ENCODE measurements at regions not wholly inside any gene's neighbourhood (a gene's known extent, or its start where the extent isn't known, plus 50 kb on each side); places are given as distances from the start of the nearest gene placed in this dataset.

DNA sequence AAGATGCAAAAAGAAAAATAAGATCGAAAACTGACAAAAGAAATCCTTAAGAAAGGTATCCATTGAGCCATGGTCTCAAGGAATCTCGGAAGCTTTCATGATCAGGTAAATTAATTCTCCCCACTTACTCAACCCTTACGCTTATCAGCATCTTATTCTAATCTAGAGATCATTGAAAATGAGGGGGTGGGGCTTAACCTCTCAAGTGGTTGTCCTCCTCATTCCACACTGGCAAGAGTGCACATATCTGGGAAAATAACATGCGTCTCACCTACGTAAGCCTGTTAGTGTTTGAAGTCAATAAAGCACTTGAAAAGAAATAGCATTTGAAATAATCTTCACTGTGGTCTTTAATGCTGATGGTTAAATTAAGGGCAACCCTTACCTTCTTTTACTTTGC is 82.5 kb upstream of the NEUROD1 start:
- 64 to 91% methylated on average over 5 of the region's 5 CpGs for WGBS, 2 donors
- ATAC-seq (ENCODE audit: insufficient read depth, low FRiP score) (no peak), DNase-seq (no peak)
- no peak overlapping the region for H3K27ac ChIP-seq (ENCODE audit: low read depth in 1 of 2, low read length in 1 of 2)
- no peaks in the 10 kb centered on the region for H3K27me3 ChIP-seq (ENCODE audit: control insufficient read depth in 3 of 3, insufficient read depth in 3 of 3, low read length in 2 of 3)
- H3K4me1 ChIP-seq (ENCODE audit: control insufficient read depth in 5 of 5, insufficient read depth in 5 of 5, low read length in 5 of 5): no peaks in the 10 kb centered on the region
- no peak overlapping the region for H3K4me3 ChIP-seq
- TF ChIP-seq, protein P1, sequence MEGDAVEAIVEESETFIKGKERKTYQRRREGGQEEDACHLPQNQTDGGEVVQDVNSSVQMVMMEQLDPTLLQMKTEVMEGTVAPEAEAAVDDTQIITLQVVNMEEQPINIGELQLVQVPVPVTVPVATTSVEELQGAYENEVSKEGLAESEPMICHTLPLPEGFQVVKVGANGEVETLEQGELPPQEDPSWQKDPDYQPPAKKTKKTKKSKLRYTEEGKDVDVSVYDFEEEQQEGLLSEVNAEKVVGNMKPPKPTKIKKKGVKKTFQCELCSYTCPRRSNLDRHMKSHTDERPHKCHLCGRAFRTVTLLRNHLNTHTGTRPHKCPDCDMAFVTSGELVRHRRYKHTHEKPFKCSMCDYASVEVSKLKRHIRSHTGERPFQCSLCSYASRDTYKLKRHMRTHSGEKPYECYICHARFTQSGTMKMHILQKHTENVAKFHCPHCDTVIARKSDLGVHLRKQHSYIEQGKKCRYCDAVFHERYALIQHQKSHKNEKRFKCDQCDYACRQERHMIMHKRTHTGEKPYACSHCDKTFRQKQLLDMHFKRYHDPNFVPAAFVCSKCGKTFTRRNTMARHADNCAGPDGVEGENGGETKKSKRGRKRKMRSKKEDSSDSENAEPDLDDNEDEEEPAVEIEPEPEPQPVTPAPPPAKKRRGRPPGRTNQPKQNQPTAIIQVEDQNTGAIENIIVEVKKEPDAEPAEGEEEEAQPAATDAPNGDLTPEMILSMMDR (IDR thresholded peaks at IDR 0.05; ENCODE audit: control extremely low read depth, extremely low read depth): no peak
- no peaks in the 10 kb centered on the region for H3K36me3 ChIP-seq (ENCODE audit: control insufficient read depth in 4 of 4, insufficient read depth in 4 of 4, low read length in 4 of 4)
- H3K9me3 ChIP-seq (ENCODE audit: control insufficient read depth in 4 of 4, insufficient read depth in 3 of 4, low read length in 3 of 4): no peaks in the 10 kb centered on the region
- no peak overlapping the region for H3K9ac ChIP-seq (ENCODE audit: insufficient read depth in 1 of 2, low read length in 2 of 2)

DNA sequence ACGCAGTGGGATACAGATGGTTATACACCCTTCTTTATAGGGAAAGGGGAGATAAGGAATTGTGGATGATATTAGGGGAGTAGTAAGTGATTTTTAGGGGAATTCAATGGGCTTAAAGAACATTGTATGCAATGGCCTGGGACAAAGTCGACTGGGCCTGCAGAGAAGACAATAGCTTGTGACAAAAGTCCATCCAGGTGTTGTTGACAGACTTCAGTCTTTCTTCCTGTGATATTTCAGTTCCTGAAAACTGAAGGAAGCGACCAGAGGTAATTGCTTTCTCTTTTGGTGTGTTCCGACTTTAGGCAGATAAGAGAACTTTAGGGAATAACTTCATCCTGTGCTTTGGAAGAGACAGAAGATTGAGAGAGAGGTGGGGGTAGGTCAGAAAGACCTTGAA is 83.1 kb upstream of the NEUROD1 start:
- no peak overlapping the region for H3K27ac ChIP-seq (ENCODE audit: low read depth in 1 of 2, low read length in 1 of 2)
- TF ChIP-seq, protein P1 (IDR thresholded peaks at IDR 0.05; ENCODE audit: control extremely low read depth, extremely low read depth): no peak
- H3K36me3 ChIP-seq (ENCODE audit: control insufficient read depth in 4 of 4, insufficient read depth in 4 of 4, low read length in 4 of 4): no peaks in the 10 kb centered on the region
- WGBS, 2 donors: 71 to 80% methylated on average over 4 of the region's 4 CpGs
- H3K27me3 ChIP-seq (ENCODE audit: control insufficient read depth in 3 of 3, insufficient read depth in 3 of 3, low read length in 2 of 3): no peaks in the 10 kb centered on the region
- no peaks in the 10 kb centered on the region for H3K4me1 ChIP-seq (ENCODE audit: control insufficient read depth in 5 of 5, insufficient read depth in 5 of 5, low read length in 5 of 5)
- no peak overlapping the region for H3K4me3 ChIP-seq
- DNase-seq (no peak), ATAC-seq (ENCODE audit: insufficient read depth, low FRiP score) (no peak)
- H3K9ac ChIP-seq (ENCODE audit: insufficient read depth in 1 of 2, low read length in 2 of 2): no peak overlapping the region
- H3K9me3 ChIP-seq (ENCODE audit: control insufficient read depth in 4 of 4, insufficient read depth in 3 of 4, low read length in 3 of 4): no peaks in the 10 kb centered on the region

DNA sequence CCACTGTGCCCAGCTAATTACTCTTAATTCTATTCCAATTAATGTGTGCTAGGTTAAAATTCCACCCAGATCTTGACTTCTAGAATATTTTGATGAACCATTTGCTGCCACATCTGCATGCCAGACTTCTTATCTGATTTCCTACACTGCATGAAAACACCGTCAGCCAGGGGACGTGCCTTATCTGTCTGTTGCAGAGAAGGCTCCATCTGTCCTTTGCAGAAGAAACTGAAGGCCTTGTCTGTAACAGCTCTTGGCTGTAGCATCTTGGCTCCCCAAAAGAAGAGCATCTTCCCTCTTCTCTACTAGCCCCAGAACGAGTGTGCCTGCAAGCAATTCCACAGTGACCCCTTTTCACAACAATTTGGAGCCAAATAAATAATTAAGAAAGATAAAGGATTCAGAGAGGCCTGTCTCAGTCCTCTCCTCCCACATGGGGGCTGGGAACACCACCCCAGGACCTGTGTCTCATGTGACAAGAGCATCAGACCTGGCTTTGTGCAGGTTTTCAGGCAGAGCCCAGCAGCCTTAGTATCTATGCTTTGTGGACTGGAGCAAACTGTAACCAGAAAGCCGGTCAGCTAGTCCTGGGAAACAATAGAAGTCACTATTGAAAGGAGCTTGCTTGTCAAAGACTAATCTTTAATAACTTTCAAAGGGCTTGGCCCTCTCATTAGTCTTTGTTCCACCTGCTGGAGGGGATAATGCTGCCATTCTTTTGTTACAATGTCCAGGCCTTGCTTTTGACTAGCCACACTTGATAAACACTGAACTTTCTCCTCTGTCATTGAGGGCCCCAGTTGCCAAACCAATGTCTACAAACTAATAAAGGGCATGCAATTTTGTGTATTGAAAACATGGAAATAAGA is 84.0 kb upstream of the NEUROD1 start:
- H3K4me3 ChIP-seq: no peak overlapping the region
- DNase-seq (no peak), ATAC-seq (ENCODE audit: insufficient read depth, low FRiP score) (no peak)
- H3K27ac ChIP-seq (ENCODE audit: low read depth in 1 of 2, low read length in 1 of 2): no peak overlapping the region
- TF ChIP-seq, protein P1 (IDR thresholded peaks at IDR 0.05; ENCODE audit: control extremely low read depth, extremely low read depth): no peak
- no peaks in the 10 kb centered on the region for H3K4me1 ChIP-seq (ENCODE audit: control insufficient read depth in 5 of 5, insufficient read depth in 5 of 5, low read length in 5 of 5)
- no peak overlapping the region for H3K9ac ChIP-seq (ENCODE audit: insufficient read depth in 1 of 2, low read length in 2 of 2)
- H3K27me3 ChIP-seq (ENCODE audit: control insufficient read depth in 3 of 3, insufficient read depth in 3 of 3, low read length in 2 of 3): no peaks in the 10 kb centered on the region
- H3K36me3 ChIP-seq (ENCODE audit: control insufficient read depth in 4 of 4, insufficient read depth in 4 of 4, low read length in 4 of 4): no peaks in the 10 kb centered on the region
- 44 to 64% methylated on average over 4 of the region's 4 CpGs for WGBS, 2 donors
- no peaks in the 10 kb centered on the region for H3K9me3 ChIP-seq (ENCODE audit: control insufficient read depth in 4 of 4, insufficient read depth in 3 of 4, low read length in 3 of 4)

DNA sequence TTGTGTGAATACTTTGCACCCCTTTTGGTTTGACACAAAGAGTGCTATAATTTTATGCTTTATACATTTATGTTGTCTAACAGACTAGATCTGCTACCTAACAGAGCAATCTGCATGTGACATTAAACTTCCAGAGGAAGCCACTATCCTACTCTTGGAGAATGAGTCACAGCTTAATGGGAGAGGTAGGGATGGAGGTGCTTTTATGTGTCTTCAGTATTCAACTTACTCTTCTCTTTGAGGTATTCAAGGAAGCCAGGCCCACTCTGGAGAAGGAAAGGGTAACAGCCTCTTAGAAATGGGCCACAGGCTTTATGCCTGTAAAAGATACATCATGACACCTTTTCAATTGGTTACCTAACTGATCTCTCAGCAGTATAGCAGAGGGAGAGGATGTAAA is 85.8 kb upstream of the NEUROD1 start:
- DNase-seq: no peak
- H3K36me3 ChIP-seq (ENCODE audit: control insufficient read depth in 4 of 4, insufficient read depth in 4 of 4, low read length in 4 of 4): no peaks in the 10 kb centered on the region
- H3K4me1 ChIP-seq (ENCODE audit: control insufficient read depth in 5 of 5, insufficient read depth in 5 of 5, low read length in 5 of 5): no peaks in the 10 kb centered on the region
- no peak overlapping the region for H3K9ac ChIP-seq (ENCODE audit: insufficient read depth in 1 of 2, low read length in 2 of 2)
- no peak overlapping the region for H3K4me3 ChIP-seq
- H3K9me3 ChIP-seq (ENCODE audit: control insufficient read depth in 4 of 4, insufficient read depth in 3 of 4, low read length in 3 of 4): no peaks in the 10 kb centered on the region
- TF ChIP-seq, protein P1 (IDR thresholded peaks at IDR 0.05; ENCODE audit: control extremely low read depth, extremely low read depth): no peak
- no peaks in the 10 kb centered on the region for H3K27me3 ChIP-seq (ENCODE audit: control insufficient read depth in 3 of 3, insufficient read depth in 3 of 3, low read length in 2 of 3)
- H3K27ac ChIP-seq (ENCODE audit: low read depth in 1 of 2, low read length in 1 of 2): no peak overlapping the region
- no peak for ATAC-seq (ENCODE audit: insufficient read depth, low FRiP score)
